RWPE2 (cell line): ENCODE measurements at regions not wholly inside any gene's neighbourhood (a gene's known extent, or its start where the extent isn't known, plus 50 kb on each side); places are given as distances from the start of the nearest gene placed in this dataset.

ENCODE experiments used
- ATAC-seq: fragments of 200-7000 bp; cut with Tn5 transposase; 3 replicates; pipeline ENCODE4 v1.9.1; 2021; ENCODE audit warnings: low read depth
- DNase-seq: peaks from one replicate; pipeline ENCODE4 v3.0.0-alpha.2; 2020; ENCODE audit warnings: low spot score
- H3K27ac ChIP-seq: fragments of 450-650 bp; 2 replicates; pipeline ENCODE4 v1.5.1; 2017; ENCODE audit warnings: mild to moderate bottlenecking; ENCODE audit not compliant: poor library complexity, severe bottlenecking
- H3K27me3 ChIP-seq: fragments of 250-450 bp; sonication (Bioruptor Pico); 2 replicates; pipeline ENCODE4 v1.5.1; 2021; ENCODE audit warnings: mild to moderate bottlenecking, moderate library complexity; ENCODE audit not compliant: insufficient read depth, poor library complexity, severe bottlenecking
- H3K36me3 ChIP-seq: fragments of 250-450 bp; sonication (Bioruptor Pico); 2 replicates; pipeline ENCODE4 v1.5.1; 2020; ENCODE audit warnings: low read depth, mild to moderate bottlenecking, moderate library complexity
- H3K4me1 ChIP-seq: fragments of 250-450 bp; sonication (Bioruptor Pico); 2 replicates; pipeline ENCODE4 v1.5.1; 2021; ENCODE audit warnings: mild to moderate bottlenecking, moderate library complexity; ENCODE audit not compliant: insufficient read depth, poor library complexity, severe bottlenecking
- H3K4me3 ChIP-seq: fragments of 250-450 bp; sonication (Bioruptor Pico); 2 replicates; pipeline ENCODE4 v1.5.1; 2021; ENCODE audit warnings: mild to moderate bottlenecking, moderate library complexity; ENCODE audit not compliant: severe bottlenecking
- H3K9me3 ChIP-seq: fragments of 250-450 bp; sonication (Bioruptor Pico); 2 replicates; pipeline ENCODE4 v1.5.1; 2021; ENCODE audit warnings: mild to moderate bottlenecking, moderate library complexity; ENCODE audit not compliant: severe bottlenecking
- TF ChIP-seq, protein P1 (sequence below): fragments of 450-650 bp; IDR thresholded peaks from one replicate; pipeline ENCODE4 v1.5.1; 2017; ENCODE audit warnings: mild to moderate bottlenecking, moderate library complexity; ENCODE audit not compliant: poor library complexity, severe bottlenecking

DNA sequence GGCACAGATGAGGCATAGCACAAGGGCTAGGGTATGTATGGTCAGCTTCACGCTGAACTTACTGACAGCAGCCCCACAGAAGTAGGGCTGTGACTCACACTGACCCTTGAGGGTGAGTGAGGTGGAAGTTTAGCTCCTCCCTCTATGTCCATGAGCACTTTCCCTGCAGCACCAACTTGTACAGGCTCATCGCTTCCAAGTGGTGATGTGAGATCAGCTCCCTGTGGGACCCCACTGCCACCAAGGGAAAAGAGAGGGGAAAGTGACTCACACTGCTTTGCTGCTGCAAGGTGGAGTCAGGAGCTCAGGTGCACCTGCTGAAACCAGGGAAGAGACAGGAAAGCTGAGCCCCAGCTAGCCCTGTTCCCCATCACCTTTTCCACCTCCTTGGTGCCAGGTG lies 91.5 kb downstream of the TEX51 start:
- H3K4me1 ChIP-seq: no peaks in the 10 kb centered on the region
- ATAC-seq: no peak
- no peak overlapping the region for H3K4me3 ChIP-seq
- no peaks in the 10 kb centered on the region for H3K36me3 ChIP-seq
- H3K27ac ChIP-seq: no peak overlapping the region
- no peaks in the 10 kb centered on the region for H3K27me3 ChIP-seq
- no peak for DNase-seq
- no peaks in the 10 kb centered on the region for H3K9me3 ChIP-seq
- TF ChIP-seq, protein P1, sequence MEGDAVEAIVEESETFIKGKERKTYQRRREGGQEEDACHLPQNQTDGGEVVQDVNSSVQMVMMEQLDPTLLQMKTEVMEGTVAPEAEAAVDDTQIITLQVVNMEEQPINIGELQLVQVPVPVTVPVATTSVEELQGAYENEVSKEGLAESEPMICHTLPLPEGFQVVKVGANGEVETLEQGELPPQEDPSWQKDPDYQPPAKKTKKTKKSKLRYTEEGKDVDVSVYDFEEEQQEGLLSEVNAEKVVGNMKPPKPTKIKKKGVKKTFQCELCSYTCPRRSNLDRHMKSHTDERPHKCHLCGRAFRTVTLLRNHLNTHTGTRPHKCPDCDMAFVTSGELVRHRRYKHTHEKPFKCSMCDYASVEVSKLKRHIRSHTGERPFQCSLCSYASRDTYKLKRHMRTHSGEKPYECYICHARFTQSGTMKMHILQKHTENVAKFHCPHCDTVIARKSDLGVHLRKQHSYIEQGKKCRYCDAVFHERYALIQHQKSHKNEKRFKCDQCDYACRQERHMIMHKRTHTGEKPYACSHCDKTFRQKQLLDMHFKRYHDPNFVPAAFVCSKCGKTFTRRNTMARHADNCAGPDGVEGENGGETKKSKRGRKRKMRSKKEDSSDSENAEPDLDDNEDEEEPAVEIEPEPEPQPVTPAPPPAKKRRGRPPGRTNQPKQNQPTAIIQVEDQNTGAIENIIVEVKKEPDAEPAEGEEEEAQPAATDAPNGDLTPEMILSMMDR: no peak

DNA sequence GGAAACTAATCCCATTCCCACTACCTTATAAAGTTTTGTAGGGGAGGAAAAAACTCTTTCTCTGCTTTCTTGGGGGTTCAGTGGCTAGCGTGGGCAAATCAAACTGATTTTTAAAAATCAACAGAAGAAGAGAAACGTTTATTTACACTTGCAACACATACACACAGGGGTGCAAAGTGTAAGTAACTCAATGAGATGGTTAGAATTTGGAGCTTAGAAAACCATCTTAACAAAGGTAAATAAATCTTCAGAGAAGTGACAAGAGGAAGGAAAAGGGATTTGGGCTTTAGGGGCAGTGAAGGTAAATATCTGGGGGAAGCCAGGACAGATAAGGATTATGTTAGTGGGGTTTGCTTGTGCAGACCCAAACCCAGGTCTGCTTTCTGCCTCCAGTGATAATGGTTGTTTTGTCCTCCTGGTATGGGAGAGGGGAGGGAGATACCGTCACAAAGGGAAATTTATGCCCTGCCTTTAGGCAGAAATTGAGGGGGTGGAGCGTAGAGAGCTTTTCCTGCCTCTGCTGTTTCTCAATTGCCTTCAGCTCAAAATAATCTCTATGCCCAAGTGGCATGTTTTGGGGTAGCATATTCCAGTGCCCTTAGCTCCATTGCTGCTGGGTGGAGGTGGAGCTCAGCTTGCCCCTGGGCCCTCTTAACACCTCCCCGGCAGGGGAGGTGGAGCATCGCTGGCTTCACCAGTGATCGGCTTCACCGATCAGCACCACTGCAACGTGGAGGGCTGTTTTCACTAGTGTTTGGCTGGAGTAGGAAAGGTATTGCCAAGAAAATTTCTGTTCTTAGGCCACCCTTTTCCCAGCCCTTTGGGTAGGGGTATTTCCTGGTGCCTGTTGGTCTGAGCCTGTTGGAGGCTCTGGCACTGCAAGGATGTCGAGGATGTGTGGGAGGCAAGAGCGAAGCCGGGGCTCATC lies 92.2 kb downstream of the TEX51 start:
- no peak for ATAC-seq
- Histone ChIP-seq H3K27me3 (no peaks in the 10 kb centered on the region), H3K9me3 (no peaks in the 10 kb centered on the region), H3K27ac (no peak overlapping the region), H3K4me1 (no peaks in the 10 kb centered on the region), H3K4me3 (no peak overlapping the region), H3K36me3 (no peaks in the 10 kb centered on the region)
- DNase-seq: no peak
- TF ChIP-seq, protein P1: no peak

DNA sequence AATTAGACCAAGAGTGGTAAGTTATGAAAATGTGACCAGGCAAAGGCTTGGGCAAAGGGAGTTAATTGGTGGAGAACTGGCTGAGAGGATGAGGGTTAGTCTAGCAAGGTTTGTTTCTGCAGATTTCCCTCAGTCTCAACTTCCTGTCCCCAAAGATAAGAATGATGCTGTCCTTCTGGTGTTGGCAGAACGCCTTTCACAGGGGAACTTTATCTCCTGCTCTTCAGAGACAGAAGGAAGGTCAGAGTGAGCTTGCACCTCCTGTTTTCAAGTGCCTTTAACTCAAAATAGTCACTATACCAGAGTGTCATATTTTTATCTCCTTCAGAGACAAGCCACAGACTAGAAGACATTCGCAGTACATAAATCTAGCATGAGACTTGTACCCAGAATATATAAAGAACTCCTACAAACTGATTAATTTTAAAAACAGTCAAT lies 95.7 kb downstream of the TEX51 start:
- no peak for DNase-seq
- no peak for ATAC-seq

DNA sequence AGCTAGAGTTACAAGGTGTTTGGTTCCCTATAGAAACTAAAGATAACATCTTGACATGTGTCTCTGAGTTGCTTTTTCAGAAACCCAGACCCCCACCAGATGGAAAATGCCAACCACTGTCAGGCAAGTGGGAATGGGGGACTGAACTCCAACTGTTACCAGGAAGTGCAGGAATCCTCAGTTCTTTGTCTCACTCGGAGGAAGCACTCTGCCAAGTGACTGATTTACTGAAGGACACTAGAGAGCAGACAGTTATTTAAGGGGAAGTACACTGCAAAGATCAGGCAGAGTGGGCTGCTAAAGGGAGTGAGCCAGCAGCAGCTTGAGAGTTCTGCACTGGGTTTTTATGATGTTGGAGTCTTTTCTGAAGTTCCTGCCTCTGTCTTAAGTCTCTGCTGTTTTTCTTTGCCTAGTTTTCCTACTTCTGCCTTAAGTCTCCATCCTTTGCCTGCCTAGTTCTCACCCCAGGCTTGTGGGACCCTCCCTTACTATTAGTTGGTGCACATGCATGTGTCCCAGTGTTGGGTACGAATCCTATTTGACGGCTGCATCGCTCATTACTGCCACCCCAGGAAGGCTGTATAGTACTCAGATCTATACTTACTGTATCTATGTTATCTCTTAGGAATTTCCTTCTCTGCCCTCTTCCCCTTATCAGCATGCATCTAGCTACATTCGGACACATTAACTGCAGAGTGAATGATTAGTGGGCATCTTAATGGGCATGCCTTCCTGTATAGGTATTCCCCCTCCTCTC lies 97.1 kb downstream of the TEX51 start:
- no peaks in the 10 kb centered on the region for H3K4me1 ChIP-seq
- no peak overlapping the region for H3K27ac ChIP-seq
- TF ChIP-seq, protein P1: no peak
- ATAC-seq: no peak
- H3K9me3 ChIP-seq: no peaks in the 10 kb centered on the region
- no peak for DNase-seq
- no peaks in the 10 kb centered on the region for H3K27me3 ChIP-seq
- H3K36me3 ChIP-seq: no peaks in the 10 kb centered on the region
- no peak overlapping the region for H3K4me3 ChIP-seq

More for the DNA sequence above, 95.7 kb downstream of the TEX51 start:
- Histone ChIP-seq H3K4me1 (no peaks in the 10 kb centered on the region), H3K27ac (no peak overlapping the region), H3K4me3 (no peak overlapping the region), H3K9me3 (no peaks in the 10 kb centered on the region), H3K36me3 (no peaks in the 10 kb centered on the region), H3K27me3 (no peaks in the 10 kb centered on the region)
- TF ChIP-seq, protein P1: no peak
